GM12872 (cell line): ENCODE measurements at regions not wholly inside any gene's neighbourhood (a gene's known extent, or its start where the extent isn't known, plus 50 kb on each side); places are given as distances from the start of the nearest gene placed in this dataset.

Experiments used
- TF ChIP-seq, protein P1 (sequence below): IDR thresholded peaks from 3 replicates; pipeline ENCODE4 v1.5.1; 2011; ENCODE audit warnings: low read depth, mild to moderate bottlenecking, low read length, moderate library complexity; ENCODE audit not compliant: insufficient read depth

DNA sequence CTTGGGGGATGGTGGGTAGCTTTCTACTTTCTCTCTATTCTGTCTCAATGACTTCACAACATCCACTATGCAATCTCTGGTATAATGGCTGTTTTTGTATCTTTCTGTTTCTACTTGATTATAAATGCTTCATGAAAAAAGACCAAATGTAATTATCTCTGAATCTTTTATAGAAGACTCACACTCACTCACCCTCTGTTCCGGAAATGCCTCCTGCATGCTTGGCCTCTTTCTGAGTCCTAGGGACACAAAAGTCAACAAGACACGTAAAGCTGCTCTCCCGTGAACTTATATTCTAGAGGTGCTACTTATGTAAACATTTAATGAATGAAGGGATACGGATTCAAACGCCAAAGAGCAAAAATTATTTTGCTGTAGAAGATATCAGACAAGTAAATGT, 502.2 kb upstream of the SOX11 start:
- TF ChIP-seq, protein P1, sequence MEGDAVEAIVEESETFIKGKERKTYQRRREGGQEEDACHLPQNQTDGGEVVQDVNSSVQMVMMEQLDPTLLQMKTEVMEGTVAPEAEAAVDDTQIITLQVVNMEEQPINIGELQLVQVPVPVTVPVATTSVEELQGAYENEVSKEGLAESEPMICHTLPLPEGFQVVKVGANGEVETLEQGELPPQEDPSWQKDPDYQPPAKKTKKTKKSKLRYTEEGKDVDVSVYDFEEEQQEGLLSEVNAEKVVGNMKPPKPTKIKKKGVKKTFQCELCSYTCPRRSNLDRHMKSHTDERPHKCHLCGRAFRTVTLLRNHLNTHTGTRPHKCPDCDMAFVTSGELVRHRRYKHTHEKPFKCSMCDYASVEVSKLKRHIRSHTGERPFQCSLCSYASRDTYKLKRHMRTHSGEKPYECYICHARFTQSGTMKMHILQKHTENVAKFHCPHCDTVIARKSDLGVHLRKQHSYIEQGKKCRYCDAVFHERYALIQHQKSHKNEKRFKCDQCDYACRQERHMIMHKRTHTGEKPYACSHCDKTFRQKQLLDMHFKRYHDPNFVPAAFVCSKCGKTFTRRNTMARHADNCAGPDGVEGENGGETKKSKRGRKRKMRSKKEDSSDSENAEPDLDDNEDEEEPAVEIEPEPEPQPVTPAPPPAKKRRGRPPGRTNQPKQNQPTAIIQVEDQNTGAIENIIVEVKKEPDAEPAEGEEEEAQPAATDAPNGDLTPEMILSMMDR, result no peak

DNA sequence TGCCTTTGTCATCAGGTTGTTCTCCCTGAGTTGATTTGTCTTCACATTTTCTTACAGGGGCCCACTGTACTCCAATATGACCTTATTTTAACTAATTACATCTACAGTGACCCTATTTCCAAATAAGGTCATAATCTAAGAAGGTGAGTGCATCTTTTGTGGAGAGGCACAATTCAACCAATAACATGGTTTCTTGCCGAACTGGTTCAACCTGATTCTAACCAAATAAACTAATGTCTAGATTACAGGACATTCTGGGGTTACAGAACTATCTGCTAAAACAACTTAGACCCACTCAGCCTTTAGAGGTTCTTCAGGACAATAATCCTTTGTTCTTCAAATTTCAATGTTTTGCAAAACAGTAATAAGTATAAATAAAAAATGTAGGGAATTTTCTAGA, 496.5 kb upstream of the SOX11 start:
- TF ChIP-seq, protein P1, result no peak

DNA sequence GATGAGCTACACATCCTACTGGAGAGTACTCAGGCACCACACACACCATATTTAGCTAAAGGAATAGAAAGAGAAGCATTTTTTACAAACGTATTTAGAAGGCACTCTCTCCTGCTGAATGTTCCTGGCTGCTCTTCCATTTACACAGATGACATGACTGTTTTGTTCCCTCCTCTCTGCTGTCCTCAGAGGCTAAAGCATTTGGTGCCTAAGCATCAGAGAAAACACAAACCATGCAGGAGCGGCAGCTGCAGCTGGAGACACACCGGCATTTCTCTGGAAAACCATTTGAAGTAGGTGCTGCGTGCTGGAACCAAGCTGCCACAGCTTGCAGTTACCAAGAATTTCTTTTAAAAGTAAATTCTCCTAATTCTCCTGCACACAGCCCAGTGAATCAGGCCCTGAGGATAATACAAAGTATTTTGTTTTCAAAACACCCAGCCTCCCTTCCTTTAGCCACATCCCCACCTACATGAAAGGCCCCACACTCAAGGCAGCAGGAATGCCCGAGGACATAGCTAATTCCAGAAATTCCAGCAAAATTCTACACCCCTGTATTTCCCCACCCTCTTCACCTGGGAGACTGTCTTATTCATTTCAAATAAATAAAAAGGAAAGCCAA, 488.9 kb upstream of the SOX11 start:
- TF ChIP-seq, protein P1, result no peak

DNA sequence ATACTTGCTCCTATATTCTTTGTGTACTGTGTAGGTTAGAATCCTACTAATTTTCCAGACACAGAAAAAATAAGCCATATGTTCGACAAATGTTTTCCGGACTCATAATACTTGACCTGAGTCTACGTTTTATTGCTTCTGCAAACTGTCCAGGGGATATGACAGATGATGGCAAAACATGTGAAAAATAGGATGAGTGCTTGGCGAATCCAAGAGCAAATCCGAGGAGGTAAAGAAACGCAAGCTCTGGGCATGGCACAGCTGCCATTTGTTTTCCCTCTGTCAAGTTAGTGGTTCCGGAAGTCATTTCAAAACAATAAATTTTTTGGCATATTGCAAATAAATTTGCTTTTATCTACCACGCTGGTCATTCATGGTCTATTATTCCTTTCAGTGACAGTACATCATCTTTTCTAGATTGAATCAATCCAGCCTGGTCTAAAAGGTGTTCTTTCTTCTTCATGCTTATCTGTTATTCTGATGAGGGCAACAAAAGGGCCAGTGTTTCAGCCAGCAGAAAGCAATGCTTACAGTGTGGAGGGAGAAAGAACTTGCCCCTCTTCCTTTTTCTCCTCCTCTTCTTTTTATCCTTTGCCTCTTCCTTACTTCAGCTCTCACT, 476.1 kb upstream of the SOX11 start:
- TF ChIP-seq, protein P1, result no peak

DNA sequence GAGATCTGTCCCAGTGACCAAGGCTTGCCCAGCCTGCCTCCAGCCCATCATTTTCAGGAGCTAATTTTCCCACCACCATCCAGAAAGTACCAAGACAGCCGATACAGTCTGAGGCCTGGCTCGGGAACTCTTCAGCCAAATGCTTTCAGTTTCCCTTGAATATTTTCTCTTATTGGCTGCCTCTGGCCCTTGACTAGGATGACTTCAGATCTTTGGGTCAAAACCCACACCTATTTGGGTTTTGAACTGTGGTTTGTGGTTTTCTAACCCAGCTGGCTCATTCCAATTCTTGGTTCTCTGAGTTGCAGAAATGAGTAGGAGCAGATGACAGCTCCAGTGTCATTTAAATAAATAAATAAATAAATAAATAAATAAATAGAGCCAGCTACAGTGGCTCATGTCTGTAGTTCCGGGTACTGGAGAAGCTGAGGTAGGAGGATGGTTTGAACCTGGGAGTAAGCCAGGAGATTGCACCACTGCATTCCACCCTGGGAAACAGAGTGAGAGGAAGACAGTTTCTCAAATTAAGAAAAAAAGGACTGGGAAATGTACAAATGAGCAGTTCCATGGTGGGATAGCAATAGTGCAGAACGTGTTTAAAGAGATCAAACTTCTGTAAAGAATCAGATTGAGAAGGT, 465.0 kb upstream of the SOX11 start:
- TF ChIP-seq, protein P1, result no peak

DNA sequence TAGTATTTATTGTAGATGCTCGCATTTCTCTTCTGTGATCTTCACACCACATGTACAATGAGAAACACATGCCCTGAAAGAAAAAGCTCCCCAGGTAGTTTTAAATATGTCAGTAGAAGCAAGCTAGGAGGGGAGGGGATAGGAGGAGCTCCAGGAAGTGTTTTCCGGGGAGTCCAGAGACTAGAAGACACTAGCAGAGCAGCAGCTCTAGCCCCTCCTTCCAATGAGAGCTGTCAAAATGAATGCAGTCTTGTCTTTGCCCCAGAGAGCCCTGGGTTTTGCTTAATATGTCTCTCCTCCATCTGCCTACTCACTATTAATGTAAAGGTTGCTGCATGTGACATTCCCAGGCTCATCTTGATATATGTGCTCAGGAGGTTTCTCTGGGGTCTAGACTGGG, 462.6 kb upstream of the SOX11 start:
- TF ChIP-seq, protein P1, result no peak

DNA sequence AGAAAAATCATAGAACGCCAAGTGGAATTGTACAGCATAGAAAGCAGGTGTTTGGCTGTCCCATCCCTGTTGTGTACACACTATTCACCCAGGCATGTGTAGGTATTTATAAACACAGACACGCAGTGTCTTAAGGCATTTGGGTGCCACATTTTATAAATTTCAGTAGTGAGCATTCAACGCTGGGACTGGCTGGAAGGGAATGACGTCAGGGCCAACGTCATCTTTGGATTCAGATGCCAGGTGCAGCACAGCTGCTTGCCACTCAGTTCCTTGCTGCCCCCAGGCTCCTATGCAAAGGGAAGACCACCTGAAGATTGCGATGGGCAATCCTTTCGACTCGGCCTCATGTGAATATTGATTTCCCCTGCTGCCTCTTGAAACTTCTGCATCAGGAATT, 461.7 kb upstream of the SOX11 start:
- TF ChIP-seq, protein P1, result no peak
